NCI-H146 (cell line): ENCODE measurements at regions not wholly inside any gene's neighbourhood (a gene's known extent, or its start where the extent isn't known, plus 50 kb on each side); places are given as distances from the start of the nearest gene placed in this dataset.

Experiments used
- DNase-seq: peaks from one replicate; lab custom pipeline; 2025; lab: John Stamatoyannopoulos, UW

DNA sequence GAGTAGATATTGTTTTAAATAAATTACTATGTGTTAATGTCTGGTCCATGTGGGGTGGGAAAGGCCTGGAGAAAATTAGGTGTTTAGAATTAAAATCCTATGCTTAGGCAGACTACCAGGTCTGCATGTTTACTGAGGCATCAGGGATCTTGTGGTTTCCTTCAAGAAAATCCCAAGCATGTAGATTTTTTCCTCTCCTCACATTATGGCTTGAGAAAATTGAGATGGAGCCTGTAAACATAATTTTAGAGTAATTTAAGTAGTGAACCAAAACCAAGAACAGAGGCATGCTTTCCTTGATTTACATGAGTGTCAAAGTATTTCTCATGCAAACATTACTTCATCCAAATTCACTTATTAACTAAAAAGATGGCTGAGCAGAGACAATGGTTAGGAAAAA lies 823.7 kb downstream of the AACS start:
- DNase-seq, result no peak

DNA sequence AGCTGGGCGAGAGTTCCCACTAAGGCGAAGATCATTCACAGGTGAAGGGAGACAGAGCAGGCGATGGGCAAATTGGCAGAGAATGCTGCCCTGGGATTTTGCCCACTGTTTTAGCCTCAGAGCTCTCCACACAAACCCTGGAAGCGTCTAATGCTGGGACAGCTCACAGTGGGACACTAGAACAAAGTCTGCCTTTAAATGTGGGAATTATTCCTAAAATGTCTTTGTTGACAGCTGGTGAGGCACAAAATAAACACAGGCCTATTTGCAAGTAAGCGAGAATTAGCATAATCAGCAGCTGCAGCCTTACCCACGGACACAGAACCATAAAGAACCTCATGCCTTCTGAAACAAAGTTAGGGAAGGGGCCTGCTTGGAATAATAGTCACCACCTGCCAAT lies 824.5 kb downstream of the AACS start:
- DNase-seq, result no peak

DNA sequence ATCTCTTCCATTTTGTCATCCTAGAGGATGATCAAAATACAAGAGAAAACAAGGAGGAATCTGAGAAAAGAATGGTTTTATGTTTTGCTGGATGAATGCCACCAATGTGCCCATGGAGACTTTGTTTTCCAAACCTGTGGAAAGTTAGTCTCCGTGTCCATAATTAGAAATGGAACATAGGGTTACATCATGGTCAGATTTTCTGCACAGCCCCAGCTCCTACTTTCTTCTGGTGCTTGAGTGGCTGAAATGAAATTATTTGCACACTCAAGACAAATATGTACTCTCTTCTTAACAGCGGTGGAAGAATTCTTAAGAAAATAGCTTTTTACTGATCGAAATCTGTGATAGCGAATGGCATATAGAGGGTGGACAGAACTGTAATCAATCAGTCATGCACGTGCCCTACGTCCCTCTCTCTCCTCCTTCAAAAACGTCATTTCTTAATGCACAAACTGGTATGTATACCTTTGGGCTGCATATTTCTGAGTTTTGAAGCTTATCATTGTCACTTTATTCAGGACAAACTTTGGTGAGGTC lies 825.2 kb downstream of the AACS start:
- DNase-seq, result no peak

DNA sequence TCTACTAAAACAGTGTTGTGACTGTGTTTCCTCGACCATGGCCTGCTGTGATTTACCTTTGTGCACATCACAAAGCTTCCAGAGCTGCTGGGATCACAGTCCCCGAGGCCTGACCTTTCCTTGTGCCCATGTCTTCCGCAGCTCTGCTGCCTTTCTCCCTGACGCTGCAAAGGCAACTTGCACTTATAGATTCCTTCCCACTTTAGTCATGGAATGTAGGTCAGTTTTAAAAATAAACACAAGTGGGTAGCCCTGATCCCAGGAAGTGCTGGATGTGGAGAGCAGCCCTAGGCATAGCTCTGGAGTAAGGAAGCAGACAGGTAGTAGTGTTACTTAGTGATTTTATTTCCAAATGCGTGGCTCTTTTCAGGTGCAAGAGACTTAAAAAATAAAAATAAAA lies 825.7 kb downstream of the AACS start:
- no peak for DNase-seq

DNA sequence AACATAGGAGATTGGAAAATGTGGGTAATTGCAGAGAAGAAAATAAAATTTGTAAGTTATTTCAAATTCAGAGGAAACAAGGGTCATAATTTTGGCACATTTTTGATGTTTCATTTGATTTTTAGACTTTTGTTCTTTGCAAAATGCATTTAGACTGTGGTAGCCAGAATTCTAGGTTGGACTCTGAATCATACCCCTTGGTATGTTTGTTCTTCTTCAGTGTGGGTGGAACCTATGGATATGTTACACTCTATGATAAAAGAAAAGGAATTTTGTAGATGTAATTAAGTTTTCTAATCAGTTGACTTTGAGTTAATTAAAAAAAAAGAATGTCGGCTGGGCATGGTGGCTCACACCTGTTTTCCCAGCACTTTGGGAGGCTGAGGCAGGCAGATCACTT lies 827.0 kb downstream of the AACS start:
- DNase-seq, result no peak

DNA sequence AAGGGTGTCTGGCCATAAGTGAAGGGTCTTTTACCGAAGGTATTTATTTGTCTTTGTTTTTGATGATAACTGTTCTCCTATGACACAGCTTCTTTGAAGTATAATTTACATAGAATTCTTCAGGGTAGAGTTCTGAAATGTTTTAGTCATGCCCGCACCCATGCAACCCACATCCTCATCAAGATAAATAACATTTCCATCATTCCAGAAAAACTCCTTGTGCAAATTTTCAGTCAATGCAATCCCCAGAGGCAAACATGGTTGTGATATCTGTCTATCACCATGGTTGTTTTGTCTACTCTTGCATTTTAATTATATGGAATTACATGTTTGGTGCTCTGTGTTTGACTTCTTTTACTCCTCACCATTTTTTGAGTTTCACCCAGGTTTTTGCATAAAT lies 837.8 kb downstream of the AACS start:
- DNase-seq, result no peak

DNA sequence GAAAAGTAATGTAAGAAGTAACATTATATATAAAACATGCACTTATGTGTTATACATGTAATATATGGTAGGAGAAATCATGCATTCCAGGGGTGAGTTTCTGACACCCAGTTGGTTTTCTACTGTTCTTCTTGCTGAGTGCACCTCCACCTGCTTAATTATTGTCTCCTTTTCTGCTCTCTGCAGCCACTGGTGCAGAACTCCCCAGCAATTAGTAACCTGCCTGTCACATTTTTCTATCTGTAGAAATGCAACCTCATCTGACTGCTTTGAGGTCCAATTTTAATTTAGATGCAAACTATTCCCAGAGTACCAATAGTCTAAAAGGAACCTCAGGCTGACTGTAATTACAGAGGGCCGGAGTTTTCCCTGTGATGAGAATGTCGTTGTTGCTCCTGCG lies 842.1 kb downstream of the AACS start:
- no peak for DNase-seq

DNA sequence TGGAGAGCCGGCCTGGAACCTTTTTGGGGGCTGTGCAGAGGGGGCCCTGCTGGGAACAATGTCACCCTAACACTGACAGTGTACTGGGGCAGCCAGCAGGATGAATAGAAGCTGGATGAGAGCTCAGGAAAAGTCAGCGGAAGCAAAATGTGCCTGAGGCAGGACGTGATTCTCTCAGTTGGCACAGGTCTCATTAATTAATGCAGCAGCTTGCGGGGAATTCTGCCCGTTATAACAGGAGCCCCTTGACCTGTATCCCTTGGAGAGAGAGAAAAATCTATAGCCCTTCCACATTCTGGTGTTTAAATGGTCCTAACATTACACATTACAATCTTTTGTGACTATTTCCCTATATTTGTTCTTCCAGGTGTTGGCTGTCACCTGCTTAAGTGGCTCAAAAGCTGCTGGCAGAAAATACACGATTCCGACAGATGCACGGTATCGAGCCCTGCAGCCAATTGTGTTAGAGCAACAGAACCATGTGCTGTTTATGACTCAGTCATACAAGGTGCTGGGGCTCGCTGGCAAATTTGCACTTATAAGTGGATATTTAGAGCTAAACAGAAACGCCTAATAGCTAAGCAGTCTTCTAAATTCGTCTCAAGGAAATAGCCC lies 854.7 kb downstream of the AACS start:
- DNase-seq, result no peak

DNA sequence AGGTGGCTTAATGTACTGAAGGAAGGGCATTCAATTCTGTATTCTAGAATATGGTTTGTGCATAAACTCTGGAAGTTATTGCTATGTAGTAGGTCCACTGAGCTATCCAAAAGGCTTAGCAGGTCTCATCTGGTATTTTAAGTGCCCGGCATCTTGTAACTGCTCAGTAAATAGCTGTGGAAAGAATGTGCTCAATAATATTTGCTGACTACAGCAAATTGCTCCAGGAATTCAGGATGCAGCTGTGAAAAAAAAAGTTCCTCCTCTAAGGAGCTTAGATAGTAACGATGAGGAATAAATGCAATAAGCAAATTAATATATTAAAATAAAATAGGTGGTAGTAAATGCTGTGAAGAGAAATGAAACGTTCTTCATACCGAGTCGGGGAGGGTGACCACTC lies 857.1 kb downstream of the AACS start:
- no peak for DNase-seq

DNA sequence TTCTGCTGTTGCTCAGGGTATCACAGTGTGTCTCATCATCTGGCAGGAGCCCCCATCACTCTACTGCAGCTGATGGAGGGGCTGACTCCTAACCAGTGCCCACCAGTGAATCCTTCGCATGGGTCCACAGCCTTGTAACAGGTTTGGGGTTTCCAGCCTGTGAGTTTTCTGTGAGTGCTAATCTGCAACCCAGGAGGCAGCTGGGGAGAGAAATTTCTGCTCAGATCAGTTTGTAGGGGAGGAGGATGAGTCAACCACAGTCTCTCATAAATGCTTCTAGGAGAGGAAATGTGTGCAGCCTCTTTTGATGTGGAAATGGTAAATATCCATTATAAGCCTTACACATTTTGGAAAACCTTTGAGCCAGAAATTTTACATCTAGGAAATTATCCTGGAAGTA lies 871.3 kb downstream of the AACS start:
- DNase-seq, result no peak

DNA sequence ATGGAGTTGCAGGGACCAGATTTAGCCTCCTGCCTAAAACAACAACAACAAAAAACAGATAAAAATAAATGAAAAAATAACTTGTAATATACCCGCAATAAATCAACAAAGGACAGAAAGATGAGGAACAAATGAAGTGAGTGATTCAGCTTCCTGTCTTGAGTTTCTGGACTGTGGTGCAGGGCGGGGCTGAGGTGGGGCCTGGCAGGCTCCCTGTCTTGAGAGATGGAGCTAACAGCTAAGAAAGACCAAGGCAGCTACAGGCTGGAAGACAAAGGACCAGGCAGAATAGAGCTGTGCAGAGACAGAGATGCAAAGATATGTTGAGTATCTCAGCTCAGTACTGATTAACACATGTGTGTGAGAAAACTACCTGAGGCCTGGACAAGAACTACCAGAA lies 879.2 kb downstream of the AACS start:
- no peak for DNase-seq

DNA sequence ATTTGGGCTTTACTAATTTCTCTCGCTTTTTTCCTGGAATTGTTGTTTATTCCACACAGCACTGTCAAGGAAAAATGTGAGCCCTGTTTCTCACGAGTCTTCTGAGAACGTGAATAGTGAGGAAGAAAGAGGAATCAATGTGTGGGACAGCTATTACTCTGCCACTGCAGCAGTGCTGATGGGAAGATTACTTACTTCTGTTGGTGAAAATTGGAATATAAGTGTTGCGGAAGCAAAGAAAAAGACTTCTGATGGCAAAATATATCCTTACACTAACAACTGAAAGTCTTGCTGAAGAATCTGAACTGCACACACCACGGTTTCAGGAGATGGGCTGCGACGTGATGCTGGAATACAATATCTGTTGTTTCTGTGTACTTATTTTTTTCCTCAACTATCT lies 884.2 kb downstream of the AACS start:
- DNase-seq, result no peak

DNA sequence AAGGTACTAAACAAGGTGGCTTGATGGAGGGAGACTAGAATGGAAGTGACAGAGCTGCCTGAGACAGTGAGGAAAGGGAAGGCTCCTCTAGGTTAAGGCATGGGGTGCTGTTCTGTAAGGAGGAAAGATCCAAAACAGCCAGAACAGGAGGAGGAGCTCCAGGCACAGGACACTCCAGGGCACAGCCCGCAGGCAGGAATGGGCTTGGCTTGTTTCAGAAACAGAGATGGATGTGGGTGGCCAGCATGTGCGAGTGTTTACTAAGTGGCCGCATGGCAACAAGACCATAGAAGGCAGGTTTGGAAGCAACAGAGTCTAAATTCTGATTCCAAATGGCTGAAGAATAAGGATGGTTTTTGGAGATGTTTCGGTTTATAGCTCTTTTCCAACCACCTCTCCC lies 889.1 kb downstream of the AACS start:
- DNase-seq, result no peak

DNA sequence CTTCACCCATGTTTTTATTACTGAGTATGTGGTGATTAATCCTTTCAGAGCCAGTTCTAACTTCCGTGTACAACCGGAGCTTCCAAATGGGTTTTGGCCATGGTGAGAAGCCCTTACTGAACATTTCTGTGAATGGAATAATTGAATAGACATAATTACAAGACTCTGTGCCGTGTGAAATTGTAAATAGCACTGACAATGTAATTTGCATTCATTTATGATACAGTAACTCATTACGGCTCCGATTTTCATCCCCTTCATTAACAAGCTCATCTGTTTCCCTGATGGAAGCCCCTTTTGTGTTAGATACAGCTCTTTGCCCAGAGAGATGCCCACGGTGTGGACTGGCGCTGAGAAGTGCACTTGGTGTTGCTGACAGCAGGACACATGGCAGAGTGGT lies 891.0 kb downstream of the AACS start:
- no peak for DNase-seq

DNA sequence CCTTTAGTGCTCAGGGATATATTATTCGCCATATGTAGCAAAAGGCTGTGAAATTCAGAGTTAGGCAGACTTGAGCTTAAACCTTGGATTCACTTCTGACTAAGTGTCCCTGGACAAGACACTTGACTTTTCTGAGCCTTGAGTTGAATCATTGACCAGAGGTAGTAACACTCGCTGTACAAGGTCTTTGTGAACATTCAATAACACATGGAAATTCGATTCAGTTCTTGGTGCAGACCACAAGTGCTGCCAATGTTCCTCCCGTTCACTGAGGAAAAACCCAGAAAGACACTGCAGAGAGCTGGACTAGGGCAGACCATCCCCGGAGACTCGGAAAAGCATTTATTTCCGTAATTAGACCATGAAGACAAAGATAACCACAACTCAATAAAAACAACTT lies 901.4 kb downstream of the AACS start:
- no peak for DNase-seq

DNA sequence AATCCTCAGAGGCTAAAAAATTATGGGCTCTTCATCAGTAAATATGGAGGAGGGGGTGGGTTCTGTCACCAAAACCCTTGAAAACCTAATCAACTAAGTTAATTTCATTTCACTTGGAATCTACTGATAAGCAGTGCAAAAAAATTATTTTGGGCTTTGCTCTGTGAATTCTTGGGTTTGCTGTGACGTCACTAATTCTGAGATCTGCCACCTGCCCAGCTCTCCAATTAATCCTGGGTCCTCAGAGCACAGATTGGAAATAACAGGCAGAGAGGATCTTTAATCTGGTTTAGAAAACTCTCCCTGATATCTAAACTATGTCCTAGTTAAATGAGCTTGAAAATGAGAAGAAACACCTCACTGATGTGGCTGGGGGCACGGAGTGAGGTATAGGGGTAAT lies 903.2 kb downstream of the AACS start:
- no peak for DNase-seq

DNA sequence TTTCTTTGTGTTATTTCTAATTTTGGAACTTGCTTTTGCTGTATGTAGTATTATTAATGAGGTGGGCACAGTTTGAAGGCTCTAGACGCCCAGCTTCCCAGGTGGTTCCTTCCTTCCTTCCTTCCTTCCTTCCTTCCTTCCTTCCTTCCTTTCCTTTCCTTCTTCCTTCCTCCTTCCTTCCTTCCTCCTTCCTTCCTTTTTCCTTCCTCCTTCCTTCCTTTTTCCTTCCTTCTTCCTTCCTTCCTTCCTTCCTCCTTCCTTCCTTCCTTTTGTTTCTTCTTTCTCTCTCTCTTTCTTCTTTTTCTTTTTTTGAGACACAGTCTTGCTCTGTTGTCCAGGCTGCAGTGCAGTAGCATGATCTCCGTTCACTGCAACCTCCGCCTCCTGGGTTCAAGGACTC lies 906.7 kb downstream of the AACS start:
- DNase-seq, result no peak

DNA sequence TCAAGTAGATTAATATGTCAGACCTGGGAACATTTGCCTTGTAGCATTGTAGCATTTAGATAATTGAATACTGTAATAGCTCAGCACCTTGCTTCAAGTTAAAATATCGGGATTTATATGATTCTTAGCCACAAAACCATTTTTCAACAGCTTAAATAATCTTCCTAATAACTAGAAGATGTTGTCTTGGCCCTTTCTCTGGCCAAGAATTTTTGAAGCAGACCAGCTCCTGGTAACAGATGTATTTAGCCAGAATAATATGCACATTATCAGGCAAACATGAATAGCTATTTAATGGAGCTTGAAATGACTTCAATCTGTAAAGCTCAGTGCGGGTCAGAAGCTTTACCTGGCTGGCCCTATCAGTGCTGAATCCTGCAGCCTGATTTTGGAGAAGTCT lies 913.1 kb downstream of the AACS start:
- DNase-seq, result no peak

DNA sequence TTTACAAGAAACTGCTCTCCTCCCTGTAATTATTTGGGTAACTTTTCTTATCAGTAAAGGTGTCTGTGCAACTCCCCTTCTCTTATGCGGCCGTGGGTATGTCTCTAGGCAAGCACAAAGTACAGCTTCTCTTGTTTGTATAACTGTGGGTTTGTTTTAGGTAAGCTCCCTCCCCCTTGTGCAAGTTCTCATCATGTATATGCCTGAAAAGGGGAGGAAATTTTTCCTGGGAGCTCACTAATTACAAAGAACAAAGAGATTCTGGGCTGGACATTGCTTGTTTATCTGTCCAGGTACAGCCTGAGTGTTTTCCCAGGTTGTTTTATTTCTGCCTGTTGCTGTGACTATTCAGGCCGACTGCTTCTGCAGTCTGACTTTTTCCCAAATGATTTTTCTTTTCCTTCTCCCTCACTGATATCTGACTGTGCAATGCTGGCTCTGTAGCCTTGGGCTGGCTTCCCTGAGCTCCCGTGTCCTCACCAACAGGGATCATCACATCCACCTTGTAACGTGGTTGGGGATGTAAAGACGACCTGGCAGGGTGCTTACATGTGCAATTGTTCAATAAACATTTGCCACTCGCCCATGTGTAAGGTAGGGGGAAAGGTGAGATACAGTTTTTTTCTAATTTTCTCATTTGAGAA lies 916.5 kb downstream of the AACS start:
- DNase-seq, result no peak

DNA sequence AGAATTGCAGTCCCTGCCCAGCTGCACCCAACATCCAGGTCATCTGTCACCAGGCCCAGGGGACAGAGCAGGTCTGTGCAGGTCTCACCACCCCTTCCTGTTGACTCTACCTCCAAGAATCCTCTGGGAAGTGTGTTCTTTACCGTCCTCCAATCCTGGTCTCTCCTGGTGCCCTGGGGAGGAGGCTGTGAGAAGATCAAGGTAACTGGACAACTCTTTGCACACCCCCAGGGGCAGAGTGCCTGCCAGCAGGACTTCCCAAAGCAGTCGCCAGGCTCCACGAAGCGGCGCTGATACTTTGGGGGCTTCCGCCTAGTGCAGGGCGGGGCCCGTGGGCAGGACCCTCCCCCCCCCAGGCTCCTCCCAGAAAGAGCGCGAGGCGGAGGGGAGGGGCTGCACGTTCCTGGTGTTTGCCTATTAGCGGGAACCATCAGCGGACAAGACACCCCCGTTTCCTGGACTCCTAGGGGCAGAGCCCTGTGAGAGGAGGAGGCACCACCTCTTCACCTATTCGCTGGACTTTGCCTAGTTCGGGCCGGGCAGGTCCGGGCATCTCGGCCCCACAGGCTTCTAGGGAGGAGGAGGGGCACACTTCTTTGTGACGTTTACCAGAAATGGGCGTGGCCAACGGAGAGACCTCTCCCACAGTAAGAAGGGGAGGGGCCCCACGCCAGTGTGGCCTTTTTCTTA lies 918.0 kb downstream of the AACS start:
- DNase-seq, result no peak

DNA sequence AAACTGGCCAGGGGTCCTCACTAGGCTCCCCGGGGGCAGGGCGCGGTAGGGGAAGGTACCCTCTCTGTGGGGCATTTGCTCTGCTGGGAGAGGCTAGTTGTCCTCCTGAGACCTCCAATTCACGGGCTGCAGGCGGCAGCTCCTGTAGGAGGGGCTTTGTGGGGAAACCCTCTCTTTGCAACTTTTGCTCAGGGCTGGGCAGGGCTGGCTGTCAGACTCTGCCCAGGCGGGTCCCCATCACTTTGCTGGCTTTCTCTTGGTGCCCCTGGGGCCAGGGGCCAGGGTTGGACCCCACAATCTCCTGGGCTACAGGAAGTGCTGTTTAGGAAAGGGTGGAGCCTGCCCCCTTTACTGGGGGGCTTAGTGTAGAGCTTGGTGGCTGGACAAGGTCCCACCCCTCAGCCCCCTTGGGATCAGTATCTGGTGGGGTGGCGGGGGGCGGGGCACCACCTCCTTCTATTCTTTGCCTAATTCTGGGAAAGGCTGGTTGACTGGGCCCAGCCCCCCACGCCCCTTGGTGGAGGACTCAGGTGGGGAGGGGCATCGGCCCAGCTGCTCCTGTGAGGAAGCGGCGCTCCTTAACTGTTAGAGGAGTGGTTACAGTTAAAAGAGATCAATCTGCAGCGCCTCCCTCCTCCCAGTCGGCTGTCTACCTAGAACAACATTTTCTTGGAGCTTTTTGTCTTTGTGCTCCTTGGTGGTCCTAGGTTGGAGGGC lies 918.7 kb downstream of the AACS start:
- DNase-seq, result no peak

DNA sequence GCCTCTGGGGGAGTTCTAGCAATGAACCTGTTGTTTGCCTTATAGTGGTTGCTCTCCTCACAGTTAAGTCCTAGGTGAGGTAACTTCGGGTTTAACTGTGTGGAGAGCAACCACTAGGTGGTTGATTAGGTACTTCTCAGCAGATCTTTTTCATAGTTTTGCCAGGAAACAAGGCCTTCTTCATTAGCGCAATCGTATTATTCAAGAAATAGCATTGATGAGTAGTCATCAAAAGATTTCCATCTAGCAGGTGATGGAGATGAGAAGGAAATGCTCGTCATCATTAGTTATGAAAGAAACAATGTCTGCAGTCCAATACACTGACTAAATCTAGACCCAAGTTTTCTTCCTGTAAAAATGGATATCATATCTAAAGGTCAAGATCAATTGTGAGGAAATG lies 923.3 kb downstream of the AACS start:
- DNase-seq, result no peak

DNA sequence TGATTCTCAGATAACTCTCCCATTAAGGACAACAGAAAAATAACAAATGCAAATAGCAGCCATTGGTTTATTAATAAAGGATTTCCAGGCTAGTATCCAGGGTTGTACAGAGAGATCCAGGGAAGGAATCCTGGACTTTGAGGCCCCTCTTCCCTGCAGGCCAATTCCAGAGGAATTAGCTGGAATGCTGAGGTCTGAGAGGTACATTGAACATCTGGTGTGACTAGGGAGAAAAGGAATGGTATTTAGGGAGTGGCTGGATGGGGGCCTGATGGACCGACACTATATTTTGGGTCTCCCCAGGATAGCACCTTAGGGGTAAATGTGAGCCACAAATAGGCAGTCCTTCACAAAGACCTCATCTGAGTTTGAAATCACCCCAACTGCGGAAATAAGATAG lies 924.5 kb downstream of the AACS start:
- DNase-seq, result no peak
